ENCODE measurements at regions not wholly inside any gene's neighbourhood (a gene's known extent, or its start where the extent isn't known, plus 50 kb on each side); places are given as distances from the start of the nearest gene placed in this dataset.

DNA sequence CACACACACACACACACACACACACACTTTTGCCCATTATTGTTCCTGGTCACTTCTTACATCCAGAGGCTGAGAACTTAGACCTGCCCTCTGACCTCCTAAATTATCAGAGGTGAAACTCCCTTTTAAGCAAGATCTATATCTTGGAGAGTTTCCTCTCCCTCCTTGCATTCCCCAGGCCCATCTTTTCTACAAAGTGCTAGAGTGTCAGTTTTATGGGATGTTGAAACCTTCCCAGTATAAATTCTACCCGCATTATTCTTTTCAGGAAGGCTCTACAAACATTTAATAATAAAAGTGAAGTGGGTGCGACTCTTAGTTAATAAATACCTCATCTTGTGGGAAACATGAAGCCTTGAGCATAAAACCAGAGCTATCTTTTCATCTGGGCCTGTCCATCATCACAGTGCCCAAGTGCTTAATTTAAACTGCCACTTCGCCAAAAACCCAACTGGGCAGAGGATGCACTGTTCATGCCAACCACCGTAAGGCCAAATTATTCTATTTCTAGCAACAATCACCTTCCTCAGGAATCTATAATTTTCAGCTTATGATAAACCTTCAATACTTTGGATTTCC lies 458.2 kb upstream of the RUNX1 start:
- TF ChIP-seq HCFC1 (IDR thresholded peaks at IDR 0.05; ENCODE audit: low read depth, low read length) (no peak), MTA1 (CRISPR knock-in tag; IDR thresholded peaks at IDR 0.05; ENCODE audit: borderline replicate concordance) (no peak), CTCF (CRISPR knock-in tag; IDR thresholded peaks at IDR 0.05) (no peak), KLF13 (CRISPR knock-in tag; IDR thresholded peaks at IDR 0.05) (no peak), STAT5B (CRISPR knock-in tag; IDR thresholded peaks at IDR 0.05) (no peak), STAT6 (CRISPR knock-in tag; IDR thresholded peaks at IDR 0.05; ENCODE audit: borderline replicate concordance) (no peak), SP1 (IDR thresholded peaks at IDR 0.05) (no peak), SP1 (CRISPR knock-in tag; IDR thresholded peaks at IDR 0.05) (no peak), ARID2 (CRISPR knock-in tag; IDR thresholded peaks at IDR 0.05; ENCODE audit: borderline replicate concordance) (no peak), JUN (CRISPR knock-in tag; IDR thresholded peaks at IDR 0.05) (no peak)
- TF ChIP-seq, protein P1, sequence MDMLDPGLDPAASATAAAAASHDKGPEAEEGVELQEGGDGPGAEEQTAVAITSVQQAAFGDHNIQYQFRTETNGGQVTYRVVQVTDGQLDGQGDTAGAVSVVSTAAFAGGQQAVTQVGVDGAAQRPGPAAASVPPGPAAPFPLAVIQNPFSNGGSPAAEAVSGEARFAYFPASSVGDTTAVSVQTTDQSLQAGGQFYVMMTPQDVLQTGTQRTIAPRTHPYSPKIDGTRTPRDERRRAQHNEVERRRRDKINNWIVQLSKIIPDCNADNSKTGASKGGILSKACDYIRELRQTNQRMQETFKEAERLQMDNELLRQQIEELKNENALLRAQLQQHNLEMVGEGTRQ (IDR thresholded peaks at IDR 0.05; ENCODE audit: low read depth, low read length) = no peak
- TF ChIP-seq, protein P1 (CRISPR knock-in tag; IDR thresholded peaks at IDR 0.05; ENCODE audit: borderline replicate concordance) = no peak

All from HepG2 (cell line).